Caco-2 (cell line): ENCODE measurements at regions not wholly inside any gene's neighbourhood (a gene's known extent, or its start where the extent isn't known, plus 50 kb on each side); places are given as distances from the start of the nearest gene placed in this dataset.

Experiments
- BruUV-seq: library from RNA; stranded (reverse); fragments of 400-500 nt; replicated peaks from 2 replicates; lab custom pipeline; 2021; lab: Mats Ljungman, UMichigan
- CTCF ChIA-PET: fragments of 300-600 bp; sonication (Branson Sonifier 250); formaldehyde crosslinking; loops from one replicate; lab custom pipeline; 2022; ENCODE audit warnings: antibody characterized with exemption; lab: Charles Lee
- POLR2A ChIA-PET: fragments of 300-600 bp; sonication (Branson Sonifier 250); formaldehyde crosslinking; loops from one replicate; lab custom pipeline; 2022; ENCODE audit warnings: antibody characterized with exemption; lab: Charles Lee
- DNase-seq, 2 experiments: peaks; one replicate each; pipeline versions ENCODE4 v3.0.0 to v3.0.0-alpha.2; 2020 to 2022
- H3K27me3 ChIP-seq: replicated peaks from 2 replicates; pipeline ENCODE4 v1.6.0; 2011; ENCODE audit warnings: low read length; ENCODE audit not compliant: control insufficient read depth, insufficient read depth
- H3K36me3 ChIP-seq: 2 replicates; pipeline ENCODE4 v1.5.1; 2011; ENCODE audit warnings: low read length; ENCODE audit not compliant: control insufficient read depth, insufficient read depth
- H3K4me1 ChIP-seq: fragments of 250-450 bp; sonication (Bioruptor Pico); 2 replicates; pipeline ENCODE4 v1.5.1; 2020; ENCODE audit warnings: mild to moderate bottlenecking
- H3K4me3 ChIP-seq: 2 replicates; pipeline ENCODE4 v1.5.1; 2011; ENCODE audit warnings: low read depth, mild to moderate bottlenecking, control low read depth, low read length
- H3K9me3 ChIP-seq: fragments of 250-450 bp; sonication (Bioruptor Pico); 2 replicates; pipeline ENCODE4 v1.5.1; 2020; ENCODE audit warnings: mild to moderate bottlenecking, moderate library complexity
- H3K27ac Mint-ChIP-seq: one replicate; pipeline ENCODE4 v1.8.0; 2022; ENCODE audit warnings: mixed read lengths; ENCODE audit not compliant: unreplicated experiment
- H3K27me3 Mint-ChIP-seq: one replicate; pipeline ENCODE4 v1.8.0; 2022; ENCODE audit warnings: mixed read lengths; ENCODE audit not compliant: insufficient read depth, unreplicated experiment
- H3K36me3 Mint-ChIP-seq: one replicate; pipeline ENCODE4 v1.8.0; 2022; ENCODE audit warnings: mild to moderate bottlenecking, mixed read lengths; ENCODE audit not compliant: insufficient read depth, unreplicated experiment
- H3K4me1 Mint-ChIP-seq: one replicate; pipeline ENCODE4 v1.8.0; 2022; ENCODE audit warnings: low read depth, mixed read lengths; ENCODE audit not compliant: unreplicated experiment
- H3K4me3 Mint-ChIP-seq: one replicate; pipeline ENCODE4 v1.8.0; 2022; ENCODE audit warnings: mild to moderate bottlenecking, moderate library complexity, mixed read lengths; ENCODE audit not compliant: unreplicated experiment
- H3K9me3 Mint-ChIP-seq: one replicate; pipeline ENCODE4 v1.8.0; 2022; ENCODE audit warnings: mixed read lengths; ENCODE audit not compliant: unreplicated experiment
- CTCF ChIP-seq, 2 experiments: fragments of 200-600 bp in 1 of 2; IDR thresholded peaks; 1 replicate in 1 of 2; 2 replicates in 1 of 2; pipeline versions ENCODE4 v1.5.1 to v1.8.0; 2011 to 2022; ENCODE audit warnings: antibody characterized with exemption in 1 of 2, control low read depth in 1 of 2, inconsistent platforms in 1 of 2, low read depth in 1 of 2, low read length in 1 of 2, mild to moderate bottlenecking in 1 of 2, moderate library complexity in 1 of 2; ENCODE audit not compliant: insufficient read depth in 1 of 2, severe bottlenecking in 1 of 2, unreplicated experiment in 1 of 2
- intact Hi-C: fragments of 100-400 bp; cut with micrococcal nuclease; formaldehyde crosslinking; loops from one replicate; pipeline ENCODE4 v1.10.0; 2022; ENCODE audit not compliant: unreplicated experiment

DNA sequence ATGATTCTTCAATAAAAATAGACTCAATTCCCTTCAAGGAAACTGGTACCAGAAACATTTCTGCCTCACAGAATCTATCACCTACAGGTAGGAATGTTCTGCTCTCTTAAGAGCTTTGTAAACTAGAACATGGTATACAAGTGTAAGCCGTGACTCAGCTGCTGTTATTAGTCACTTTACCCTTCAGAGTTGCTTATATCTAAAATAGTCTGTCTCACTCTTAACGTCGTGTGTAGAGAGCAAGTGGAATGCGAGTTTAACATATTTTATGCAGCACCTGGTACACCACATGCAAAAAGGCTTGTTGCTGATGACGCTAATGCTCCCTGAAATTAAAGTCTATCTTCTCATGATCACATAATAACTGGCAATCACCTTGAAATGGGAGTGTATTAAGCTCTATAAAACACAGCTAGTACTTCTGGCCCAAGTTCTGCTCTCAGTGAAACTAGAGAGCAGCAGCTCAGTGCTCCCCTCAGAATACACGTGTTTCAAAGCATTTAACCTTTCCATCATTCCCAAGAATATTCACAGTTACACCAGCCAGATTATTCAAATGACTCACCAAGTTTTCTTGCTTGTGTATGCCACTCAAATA lies 420.0 kb downstream of the ZEB2 start:
- Mint-ChIP-seq H3K4me3 (no peak overlapping the region), H3K27ac (no peak overlapping the region), H3K4me1 (no peaks in the 10 kb centered on the region), H3K9me3 (peaks cover under 1% of the 10 kb centered on the region), H3K27me3 (peaks cover 2% of the 10 kb centered on the region), H3K36me3 (no peaks in the 10 kb centered on the region)
- H3K9me3 ChIP-seq, result peaks cover 10% of the 10 kb centered on the region; the same call in 1 of the 2 replicates
- no TSS peak for BruUV-seq
- DNase-seq, result no peak
- no peaks in the 10 kb centered on the region for H3K36me3 ChIP-seq
- H3K4me3 ChIP-seq, result no peak overlapping the region
- TF ChIP-seq CTCF (IDR thresholded peaks at IDR 0.05; ENCODE audit: insufficient read depth in 1 of 2, low read depth in 1 of 2, low read length in 1 of 2, severe bottlenecking in 1 of 2, unreplicated experiment in 1 of 2), result no peak
- no peaks in the 10 kb centered on the region for H3K27me3 ChIP-seq
- intact Hi-C loops, result no loop called here
- H3K4me1 ChIP-seq, result no peaks in the 10 kb centered on the region
- POLR2A ChIA-PET, result no interaction called here
- CTCF ChIA-PET, result no interaction called here

DNA sequence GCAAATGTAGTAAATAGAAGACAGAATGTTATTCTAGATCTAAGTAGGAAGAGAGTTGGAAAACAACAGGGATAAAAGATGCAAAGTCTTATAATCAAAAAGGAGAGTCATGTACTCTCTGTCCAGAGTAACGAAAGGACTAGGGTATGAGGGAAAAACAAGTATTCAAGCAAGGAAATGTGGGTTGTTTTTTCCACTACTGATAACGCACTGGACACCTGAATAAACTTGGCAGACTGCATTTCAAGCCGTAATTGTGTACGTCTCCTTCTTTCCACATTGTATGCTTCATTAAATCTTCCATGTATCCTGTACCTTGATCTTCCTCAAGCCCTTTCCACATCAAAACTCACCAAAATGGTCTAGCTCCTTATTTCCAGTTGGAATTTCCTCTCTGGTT lies 420.6 kb downstream of the ZEB2 start:
- Mint-ChIP-seq H3K27ac (no peak overlapping the region), H3K27me3 (peaks cover 2% of the 10 kb centered on the region), H3K9me3 (no peaks in the 10 kb centered on the region), H3K4me1 (no peaks in the 10 kb centered on the region), H3K4me3 (no peak overlapping the region), H3K36me3 (no peaks in the 10 kb centered on the region)
- BruUV-seq, result no TSS peak
- H3K4me1 ChIP-seq, result no peaks in the 10 kb centered on the region
- H3K4me3 ChIP-seq, result no peak overlapping the region
- no peak for TF ChIP-seq CTCF (IDR thresholded peaks at IDR 0.05; ENCODE audit: insufficient read depth in 1 of 2, low read depth in 1 of 2, low read length in 1 of 2, severe bottlenecking in 1 of 2, unreplicated experiment in 1 of 2)
- H3K27me3 ChIP-seq, result no peaks in the 10 kb centered on the region
- no peak for DNase-seq
- peaks cover 10% of the 10 kb centered on the region; the same call in 1 of the 2 replicates for H3K9me3 ChIP-seq
- ChIA-PET CTCF (no interaction called here), POLR2A (no interaction called here)
- intact Hi-C loops, result no loop called here
- no peaks in the 10 kb centered on the region for H3K36me3 ChIP-seq

DNA sequence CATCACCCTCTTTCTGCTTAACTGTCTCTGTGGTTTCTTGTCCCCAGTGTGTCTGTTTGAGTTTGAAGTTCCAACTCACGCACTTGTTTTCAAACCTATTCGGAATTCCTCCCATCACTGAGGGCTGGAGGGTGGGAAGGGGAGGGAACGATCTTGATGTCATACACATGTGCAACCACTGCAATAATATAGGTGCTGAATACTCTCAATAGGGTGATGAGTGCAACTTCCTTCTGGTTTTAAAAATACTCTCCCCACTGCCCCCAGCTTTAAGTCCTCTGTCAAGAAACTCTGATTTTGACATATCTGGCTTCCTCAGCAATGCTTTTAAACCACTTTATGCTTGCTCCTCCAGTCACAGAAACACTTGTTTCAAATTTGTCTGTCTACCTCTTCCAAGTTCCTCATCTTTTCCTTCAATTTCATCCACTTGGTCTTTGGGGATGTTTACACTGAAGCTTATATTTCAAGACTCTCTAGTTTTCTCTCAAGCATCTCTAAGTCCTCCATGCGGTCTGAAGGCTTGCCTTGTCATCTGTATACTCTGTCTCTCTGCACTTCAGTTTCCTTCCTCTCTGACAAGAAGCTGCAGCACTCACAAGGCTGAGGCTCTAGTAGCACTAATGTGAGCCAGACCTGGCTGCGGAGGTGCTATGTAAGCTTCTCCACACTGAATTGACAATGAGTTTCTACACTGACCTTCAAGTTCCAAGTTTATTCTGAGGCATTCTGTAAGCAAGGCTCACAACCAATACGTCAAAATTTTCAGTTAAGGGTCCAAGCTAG lies 422.3 kb downstream of the ZEB2 start:
- CTCF ChIA-PET, result no interaction called here
- no peaks in the 10 kb centered on the region for H3K4me1 Mint-ChIP-seq

More for the DNA sequence above, 422.3 kb downstream of the ZEB2 start:
- Mint-ChIP-seq H3K4me3 (no peak overlapping the region), H3K9me3 (no peaks in the 10 kb centered on the region), H3K27ac (no peak overlapping the region), H3K27me3 (peaks cover 2% of the 10 kb centered on the region), H3K36me3 (no peaks in the 10 kb centered on the region)
- no peak for TF ChIP-seq CTCF (IDR thresholded peaks at IDR 0.05; ENCODE audit: insufficient read depth in 1 of 2, low read depth in 1 of 2, low read length in 1 of 2, severe bottlenecking in 1 of 2, unreplicated experiment in 1 of 2)
- H3K4me3 ChIP-seq, result no peak overlapping the region
- H3K36me3 ChIP-seq, result no peaks in the 10 kb centered on the region
- BruUV-seq, result no TSS peak
- DNase-seq, result no peak
- H3K27me3 ChIP-seq, result no peaks in the 10 kb centered on the region
- no peaks in the 10 kb centered on the region for H3K9me3 ChIP-seq
- POLR2A ChIA-PET, result no interaction called here
- intact Hi-C loops, result no loop called here
- no peaks in the 10 kb centered on the region for H3K4me1 ChIP-seq
